K562 (cell line): ENCODE measurements at regions not wholly inside any gene's neighbourhood (a gene's known extent, or its start where the extent isn't known, plus 50 kb on each side); places are given as distances from the start of the nearest gene placed in this dataset.

Experiments used
- ATAC-seq: fragments of 200-7000 bp; cut with Tn5 transposase; 3 replicates; pipeline ENCODE4 v1.9.1; 2020; ENCODE audit warnings: moderate library complexity
- BruUV-seq: library from RNA; stranded (reverse); fragments of 400-500 nt; replicated peaks from 2 replicates; lab custom pipeline; 2021; lab: Mats Ljungman, UMichigan
- CTCF ChIA-PET: fragments of 300-600 bp; formaldehyde crosslinking; extraction: SDS; loops from one replicate; lab custom pipeline; 2021; ENCODE audit warnings: low intra/inter-chr PET ratio; lab: Yijun Ruan, JAX
- POLR2A ChIA-PET: fragments of 300-600, 350-650 bp; sonication (Branson Sonifier 250); formaldehyde crosslinking; extraction: SDS; loops from one replicate; lab custom pipeline; 2021; ENCODE audit warnings: antibody characterized with exemption, inconsistent platforms; lab: Yijun Ruan, JAX
- DNase-seq, 4 experiments: peaks; one replicate each; pipeline versions ENCODE4 v3.0.0 to v3.0.0-alpha.2; 2011 to 2018; ENCODE audit warnings: low spot score in 3 of 4, mixed read lengths in 3 of 4; ENCODE audit errors: extremely low read depth in 1 of 4
- FAIRE-seq: peaks from 2 replicates; lab custom pipeline; 2011; peaks lifted over from hg19 to GRCh38; lab: Jason Lieb, UNC
- H2AFZ ChIP-seq: 2 replicates; pipeline ENCODE4 v1.6.0; 2011; ENCODE audit warnings: low read depth, low read length, control low read depth, inconsistent platforms
- H3K27ac ChIP-seq: fragments of 200-600 bp; 3 replicates; pipeline ENCODE4 v1.8.0; 2011; ENCODE audit warnings: low read depth, mild to moderate bottlenecking, control low read depth, inconsistent platforms, low read length, moderate library complexity, mixed read lengths; ENCODE audit errors: extremely low read depth
- H3K27me3 ChIP-seq, 2 experiments: fragments of 300-600 bp in 1 of 2; 2 replicates in 1 of 2; 3 replicates in 1 of 2; pipeline versions ENCODE4 v1.6.0 to v1.8.0; 2011; ENCODE audit warnings: inconsistent platforms in 2 of 2, low read length in 2 of 2, mild to moderate bottlenecking in 1 of 2, mixed read lengths in 1 of 2, moderate library complexity in 1 of 2; ENCODE audit not compliant: control insufficient read depth in 2 of 2, insufficient read depth in 2 of 2
- H3K36me3 ChIP-seq: fragments of 300-600 bp; 3 replicates; pipeline ENCODE4 v1.8.0; 2011; ENCODE audit warnings: mild to moderate bottlenecking, low read length, inconsistent platforms; ENCODE audit not compliant: control insufficient read depth, insufficient read depth
- H3K4me1 ChIP-seq, 2 experiments: fragments of 200-600 bp in 1 of 2; replicated peaks in 1 of 2; 2 replicates in 1 of 2; 3 replicates in 1 of 2; pipeline versions ENCODE4 v1.5.1 to v1.8.0; 2011; ENCODE audit warnings: inconsistent platforms in 2 of 2, low read length in 2 of 2, mild to moderate bottlenecking in 1 of 2, mixed read lengths in 1 of 2, moderate library complexity in 1 of 2; ENCODE audit not compliant: control insufficient read depth in 2 of 2, insufficient read depth in 2 of 2
- H3K4me2 ChIP-seq: 2 replicates; pipeline ENCODE4 v1.6.1; 2011; ENCODE audit warnings: low read length, control low read depth, inconsistent platforms, mixed read lengths; ENCODE audit not compliant: insufficient read depth
- H3K4me3 ChIP-seq: fragments of 200-600 bp; sonication (generic), shearing (Covaris generic); 2 replicates; pipeline ENCODE4 v1.5.1; 2016; ENCODE audit warnings: control low read depth, inconsistent platforms
- H3K79me2 ChIP-seq: fragments of 200-600 bp; 3 replicates; pipeline ENCODE4 v1.8.0; 2011; ENCODE audit warnings: low read length, inconsistent platforms; ENCODE audit not compliant: control insufficient read depth, insufficient read depth
- H3K9ac ChIP-seq, 2 experiments: 2 replicates each; pipeline versions ENCODE4 v1.6.0 to v1.6.1; 2011; ENCODE audit warnings: low read depth in 2 of 2, low read length in 2 of 2, control low read depth in 1 of 2, inconsistent platforms in 1 of 2, mild to moderate bottlenecking in 1 of 2, mixed read lengths in 1 of 2; ENCODE audit not compliant: insufficient read depth in 1 of 2
- H3K9me1 ChIP-seq: one replicate; pipeline ENCODE4 v1.6.0; 2011; ENCODE audit warnings: inconsistent platforms, mild to moderate bottlenecking, low read length, moderate library complexity; ENCODE audit not compliant: control insufficient read depth, insufficient read depth
- H3K9me3 ChIP-seq: replicated peaks from 2 replicates; pipeline ENCODE4 v1.5.1; 2011; ENCODE audit warnings: low read depth, low read length, inconsistent platforms; ENCODE audit not compliant: control insufficient read depth, insufficient read depth
- H4K20me1 ChIP-seq: replicated peaks from 2 replicates; pipeline ENCODE4 v1.6.1; 2011; ENCODE audit warnings: low read length, inconsistent platforms, mixed read lengths; ENCODE audit not compliant: control insufficient read depth, insufficient read depth
- CEBPB ChIP-seq: fragments of 450-650 bp; IDR thresholded peaks from 2 replicates; pipeline ENCODE4 v1.6.1; 2016; ENCODE audit warnings: missing genetic modification characterization, missing compliant biosample characterization
- E4F1 ChIP-seq: fragments of 250-450 bp; sonication (Bioruptor Pico); IDR thresholded peaks from 2 replicates; pipeline ENCODE4 v1.5.0; 2021; ENCODE audit warnings: mild to moderate bottlenecking, borderline replicate concordance
- ETV6 ChIP-seq, 3 experiments: fragments of 150-350 bp in 1 of 3; sonication (generic) in 1 of 3; formaldehyde crosslinking in 1 of 3; IDR thresholded peaks; 2 replicates each; pipeline versions ENCODE4 v1.6.1 to v1.8.0; 2014 to 2022; ENCODE audit warnings: borderline replicate concordance in 2 of 3, low read depth in 2 of 3, antibody characterized with exemption in 1 of 3, low read length in 1 of 3, mild to moderate bottlenecking in 1 of 3, missing genetic modification reagents in 1 of 3
- IFI16 ChIP-seq: fragments of 250-450 bp; sonication (Bioruptor Pico); IDR thresholded peaks from 2 replicates; pipeline ENCODE4 v2.1.2; 2022; ENCODE audit warnings: mild to moderate bottlenecking, inconsistent platforms
- JUND ChIP-seq, 2 experiments: IDR thresholded peaks; 2 replicates in 1 of 2; 3 replicates in 1 of 2; pipeline ENCODE4 v1.6.1; 2011; ENCODE audit warnings: borderline replicate concordance in 2 of 2, low read depth in 2 of 2, low read length in 2 of 2, improper control_type of control experiment in 1 of 2, missing biosample characterization in 1 of 2, missing genetic modification characterization in 1 of 2, missing genetic modification reagents in 1 of 2
- RBM25 ChIP-seq: fragments of 200-400 bp; formaldehyde crosslinking; IDR thresholded peaks from 2 replicates; pipeline ENCODE4 v1.6.1; 2018; ENCODE audit warnings: low read length, low read depth, moderate library complexity; ENCODE audit not compliant: severe bottlenecking
- RFX5 ChIP-seq: IDR thresholded peaks from 2 replicates; pipeline ENCODE4 v1.6.1; 2011; ENCODE audit warnings: low read depth, mild to moderate bottlenecking, improper control_type of control experiment, low read length
- SMC3 ChIP-seq: conservative IDR thresholded peaks from 2 replicates; pipeline ENCODE4 v1.6.1; 2011; ENCODE audit warnings: low read depth, low read length, improper control_type of control experiment; ENCODE audit not compliant: insufficient read depth
- SRSF7 ChIP-seq: fragments of 200-400 bp; formaldehyde crosslinking; optimal IDR thresholded peaks from 2 replicates; pipeline ENCODE3; 2017; ENCODE audit warnings: mild to moderate bottlenecking, low read depth, low read length
- THAP7 ChIP-seq: fragments of 250-450 bp; sonication (Bioruptor Pico); IDR thresholded peaks from 2 replicates; pipeline ENCODE4 v1.5.0; 2021
- ZBTB17 ChIP-seq: fragments of 450-650 bp; formaldehyde crosslinking; IDR thresholded peaks from 2 replicates; pipeline ENCODE4 v1.4.0; 2020; ENCODE audit warnings: mild to moderate bottlenecking
- ZMIZ1 ChIP-seq, 2 experiments: fragments of 150-350 bp in 1 of 2; IDR thresholded peaks; 2 replicates each; pipeline ENCODE4 v1.6.1; 2012 to 2016; ENCODE audit warnings: low read depth in 2 of 2, low read length in 2 of 2, mild to moderate bottlenecking in 1 of 2, moderate library complexity in 1 of 2
- ZNF175 ChIP-seq: fragments of 200-800 bp; sonication (Bioruptor generic); IDR thresholded peaks from 2 replicates; pipeline ENCODE4 v1.6.1; 2016; ENCODE audit warnings: low read depth, mild to moderate bottlenecking, missing genetic modification characterization, missing compliant biosample characterization
- ZNF263 ChIP-seq: sonication (generic); formaldehyde crosslinking; IDR thresholded peaks from 2 replicates; pipeline ENCODE4 v1.8.0; 2022; ENCODE audit warnings: mild to moderate bottlenecking, missing genetic modification reagents, borderline replicate concordance
- WGBS: fragments of 100-300 bp; shearing (Covaris generic); methylation state at CpG from one replicate; pipeline ENCODE4 v1.1.6; 2016; ENCODE audit warnings: low coverage, mixed read lengths; ENCODE audit not compliant: insufficient coverage; ENCODE audit errors: missing lambda C conversion rate; 5-methylcytosine and 5-hydroxymethylcytosine counted together
- in situ Hi-C: fragments of 300-500 bp; cut with MboI; formaldehyde crosslinking; loops from 4 replicates; pipeline ENCODE4 v1.15.0; 2018; ENCODE audit warnings: inconsistent platforms, mixed read lengths
- intact Hi-C: fragments of 100-400 bp; cut with micrococcal nuclease; formaldehyde crosslinking; loops from 2 replicates; pipeline ENCODE4 v1.14.2; 2022

- Histone ChIP-seq H3K27me3 (no peaks in the 10 kb centered on the region), H3K4me1 (no peaks in the 10 kb centered on the region), H3K4me3 (no peak overlapping the region), H3K4me2 (no peak overlapping the region), H3K79me2 (no peaks in the 10 kb centered on the region), H4K20me1 (no peaks in the 10 kb centered on the region), H3K9me3 (no peaks in the 10 kb centered on the region), H3K36me3 (no peaks in the 10 kb centered on the region), H3K9me1 (no peaks in the 10 kb centered on the region), H3K9ac (no peak overlapping the region), H3K27ac (no peak overlapping the region), H2AFZ (no peak overlapping the region)
- ChIA-PET CTCF (no interaction called here), POLR2A (no interaction called here)
- DNase-seq (no peak), FAIRE-seq (no peak), ATAC-seq (no peak)
- intact Hi-C loops: no loop called here
- in situ Hi-C loops: no loop called here
- BruUV-seq: no TSS peak
- TF ChIP-seq IFI16 (no peak), ETV6 (IDR thresholded peaks at IDR 0.05; ENCODE audit: borderline replicate concordance in 1 of 2, low read depth in 2 of 2, low read length in 1 of 2) (no peak), ETV6 (CRISPR knock-in tag; IDR thresholded peaks at IDR 0.05; ENCODE audit: borderline replicate concordance) (no peak), CEBPB (tag) (no peak), SMC3 (no peak), SRSF7 (no peak), THAP7 (CRISPR knock-in tag) (no peak), E4F1 (CRISPR knock-in tag) (no peak), RFX5 (no peak), JUND (IDR thresholded peaks at IDR 0.05; ENCODE audit: borderline replicate concordance, low read depth, low read length) (no peak), JUND (tag; IDR thresholded peaks at IDR 0.05; ENCODE audit: borderline replicate concordance, low read depth, low read length) (no peak), RBM25 (no peak), ZNF263 (CRISPR knock-in tag) (no peak), ZBTB17 (CRISPR knock-in tag) (no peak), ZMIZ1 (IDR thresholded peaks at IDR 0.05; ENCODE audit: low read depth in 2 of 2, low read length in 2 of 2) (no peak), ZNF175 (CRISPR knock-in tag) (no peak)
- 0% methylated on average over 5 of the region's 5 CpGs for WGBS
Observed at GRCh38 chr13:104253063-104253680, 1187.0 kb upstream of the SLC10A2 start.
